NCI-H748 (cell line): ENCODE measurements at regions not wholly inside any gene's neighbourhood (a gene's known extent, or its start where the extent isn't known, plus 50 kb on each side); places are given as distances from the start of the nearest gene placed in this dataset.
A peak's percentile ranks its signal among the peaks of the same experiment; 100 is the strongest.

ENCODE experiments used
- DNase-seq: peaks from one replicate; lab custom pipeline; 2025; ENCODE audit not compliant: unreplicated experiment; lab: John Stamatoyannopoulos, UW

DNA sequence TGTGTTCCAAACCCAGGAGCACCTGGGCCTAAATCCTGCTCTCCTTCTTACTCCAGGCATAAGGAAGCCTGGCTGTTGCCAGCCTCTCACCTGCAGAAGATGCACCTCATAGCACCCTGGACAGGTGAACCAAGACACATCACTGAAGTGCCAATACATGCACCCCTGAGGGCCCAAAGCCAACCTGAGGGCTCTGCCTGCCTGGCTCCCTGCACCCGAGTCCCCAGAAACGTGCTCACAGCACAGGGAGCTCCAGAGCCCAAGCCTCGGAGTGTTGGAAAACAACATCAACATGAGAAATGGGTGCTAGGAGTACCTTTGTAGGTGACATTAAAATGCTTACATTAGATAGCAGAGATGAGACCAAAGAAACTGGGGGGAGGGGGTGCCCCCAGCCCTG lies 96.3 kb upstream of the RAB6C start:
- no peak for DNase-seq

DNA sequence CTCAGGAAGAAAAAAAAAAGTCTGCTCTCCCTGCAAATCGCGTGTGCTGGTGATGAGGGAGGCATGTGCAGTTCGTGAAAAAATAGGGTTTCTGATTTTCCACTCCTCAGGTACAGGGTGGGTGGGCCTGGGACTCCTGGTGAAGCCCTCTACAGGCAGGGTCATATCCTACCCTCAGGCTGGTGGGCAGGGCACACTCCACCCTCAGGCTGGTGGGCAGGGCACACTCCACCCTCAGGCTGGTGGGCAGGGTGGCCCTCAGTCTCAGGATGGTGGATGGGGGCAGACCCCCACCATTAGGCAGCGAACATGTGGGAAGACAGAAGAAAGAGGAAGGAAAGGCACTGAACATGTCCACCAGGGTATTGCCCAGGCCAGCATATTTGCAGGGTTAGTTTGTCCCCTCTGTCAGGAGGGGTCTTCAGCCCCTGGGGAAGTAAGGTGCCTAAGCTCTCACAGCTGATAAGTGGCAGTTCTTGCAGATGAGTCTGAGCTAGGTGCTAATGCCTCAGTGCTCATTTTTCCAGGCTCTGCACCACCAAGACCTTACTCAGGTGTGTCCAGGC lies 95.2 kb upstream of the RAB6C start:
- DNase-seq = no peak

DNA sequence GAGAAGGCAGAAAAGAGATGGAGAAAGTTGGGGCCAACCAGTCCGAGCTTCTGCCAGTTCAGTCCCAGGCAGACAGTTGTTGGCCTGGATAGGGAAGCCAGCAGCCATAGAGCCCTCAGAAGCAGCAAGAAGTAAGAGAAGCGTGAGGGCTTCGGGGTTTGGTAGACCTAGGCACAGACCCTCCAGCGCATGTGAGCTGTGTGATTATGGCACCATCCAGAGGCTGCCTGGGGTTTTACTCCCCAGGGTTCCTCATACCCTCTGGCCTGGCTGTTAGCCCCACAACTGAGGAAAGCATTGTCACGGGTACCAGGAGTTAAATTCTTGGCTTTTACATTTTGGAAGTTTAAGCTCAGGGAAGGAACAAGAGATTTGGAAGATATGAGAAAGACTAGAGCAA lies 93.7 kb upstream of the RAB6C start:
- peak; percentile 4 for DNase-seq

DNA sequence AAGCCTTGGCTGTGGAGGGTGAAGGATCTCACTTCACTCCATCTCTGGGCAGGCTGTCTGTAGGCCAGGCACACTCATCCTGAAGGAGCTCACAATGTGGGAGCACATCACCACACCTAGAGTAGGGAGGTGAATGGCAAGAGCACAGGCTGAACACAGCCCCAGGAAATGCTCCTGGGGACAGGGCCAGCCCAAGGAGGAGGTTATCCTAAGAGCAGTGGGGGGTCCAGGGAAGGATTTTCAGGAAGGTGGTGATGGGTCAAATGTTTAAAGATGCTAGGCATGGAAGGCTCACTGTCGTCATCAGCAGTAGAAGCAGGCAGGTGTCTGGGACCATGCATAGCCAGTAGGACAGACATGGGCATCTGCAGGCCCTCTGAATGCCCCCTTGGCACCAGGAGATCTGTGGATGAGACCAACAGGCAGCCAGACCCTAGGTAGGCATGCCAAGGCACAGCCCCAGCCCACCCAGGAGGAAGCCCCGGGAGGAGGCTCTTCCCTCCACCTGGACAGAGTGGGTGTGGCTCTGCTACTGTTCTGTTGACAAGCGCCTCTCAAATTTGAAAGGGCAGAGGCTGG lies 91.7 kb upstream of the RAB6C start:
- DNase-seq = no peak

DNA sequence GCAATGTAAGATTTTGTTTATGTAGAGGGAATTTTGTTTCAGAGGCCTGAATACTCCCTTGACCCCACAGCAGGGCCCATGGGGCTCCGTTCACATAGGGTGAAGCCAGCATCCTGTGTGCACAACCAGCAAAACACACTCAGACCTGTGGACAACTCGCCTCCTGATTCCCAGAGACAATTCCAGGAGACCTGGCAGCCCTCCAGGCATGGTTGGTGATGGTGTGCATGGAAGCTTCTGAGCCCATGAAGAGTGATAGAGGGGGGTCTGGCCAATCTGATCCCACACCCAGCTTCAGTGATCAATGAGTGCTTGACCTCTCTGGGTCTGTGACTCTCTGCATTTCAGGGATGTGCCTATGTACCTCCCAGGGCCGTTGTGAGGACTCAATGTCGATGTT lies 91.0 kb upstream of the RAB6C start:
- no peak for DNase-seq

DNA sequence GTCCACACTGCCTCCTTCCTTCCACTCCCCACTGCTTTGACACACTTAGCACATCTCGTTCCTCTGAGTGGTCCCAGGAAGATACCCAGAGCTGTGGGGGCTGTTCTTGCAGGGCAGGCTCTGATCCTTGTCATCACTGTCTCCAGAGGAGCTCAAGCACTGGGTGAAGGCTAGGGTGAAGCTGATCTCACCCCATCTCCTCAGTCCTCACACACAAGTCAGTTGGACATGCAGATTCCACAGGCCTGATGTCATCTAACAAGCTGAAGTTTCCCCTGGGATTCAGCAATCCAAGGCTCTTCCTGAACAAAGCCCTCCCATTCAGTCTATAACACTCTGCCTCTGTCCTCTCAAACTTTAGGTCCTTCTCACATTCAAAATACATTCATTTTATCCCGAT lies 90.6 kb upstream of the RAB6C start:
- DNase-seq = no peak

DNA sequence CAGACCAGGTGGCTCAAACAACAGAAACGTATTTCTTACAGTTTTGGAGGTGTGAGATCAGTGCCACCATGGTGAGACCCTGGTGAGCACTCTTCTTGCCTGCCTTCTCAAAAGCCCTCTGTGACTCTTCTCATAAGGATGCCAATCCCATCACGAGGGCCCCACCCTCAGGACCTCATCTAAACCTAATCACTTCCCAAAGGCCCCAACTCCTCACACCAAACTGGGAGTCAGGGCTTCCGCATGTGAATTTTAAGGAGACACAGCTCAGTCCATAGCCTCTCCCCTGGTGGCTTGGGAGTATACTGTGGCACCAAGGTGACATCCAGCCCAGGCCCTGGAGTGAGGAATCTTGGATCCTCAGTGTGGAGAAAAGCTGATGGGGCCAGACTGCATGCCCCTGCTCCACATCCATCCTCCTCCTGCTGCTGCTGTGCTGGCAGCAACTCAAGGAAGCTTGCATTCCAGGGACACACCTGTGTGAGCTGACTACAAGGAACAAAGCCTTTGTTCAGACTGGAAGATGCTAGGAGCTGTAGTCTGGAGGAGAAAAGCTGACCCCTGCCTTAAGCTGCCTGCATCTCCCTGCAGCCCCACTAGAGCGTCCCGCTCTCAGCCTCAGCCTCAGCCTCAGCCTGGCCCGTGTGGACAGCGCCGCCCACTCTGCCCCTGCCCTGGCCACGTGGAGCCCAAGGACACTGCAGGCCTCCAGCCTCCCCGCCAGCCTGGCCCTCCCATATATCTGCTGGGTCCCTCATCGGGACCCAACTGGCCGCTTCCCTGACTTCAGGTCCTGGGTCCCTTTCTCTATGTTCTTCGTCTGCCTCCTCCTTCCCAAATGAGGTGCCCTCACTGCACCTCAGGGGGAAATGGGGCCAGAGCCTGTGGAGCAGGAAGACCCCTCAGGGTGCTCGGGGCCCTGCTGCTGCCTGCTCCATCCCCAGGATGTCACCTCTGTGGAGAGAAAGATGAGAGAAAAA lies 87.8 kb upstream of the RAB6C start:
- DNase-seq = no peak

DNA sequence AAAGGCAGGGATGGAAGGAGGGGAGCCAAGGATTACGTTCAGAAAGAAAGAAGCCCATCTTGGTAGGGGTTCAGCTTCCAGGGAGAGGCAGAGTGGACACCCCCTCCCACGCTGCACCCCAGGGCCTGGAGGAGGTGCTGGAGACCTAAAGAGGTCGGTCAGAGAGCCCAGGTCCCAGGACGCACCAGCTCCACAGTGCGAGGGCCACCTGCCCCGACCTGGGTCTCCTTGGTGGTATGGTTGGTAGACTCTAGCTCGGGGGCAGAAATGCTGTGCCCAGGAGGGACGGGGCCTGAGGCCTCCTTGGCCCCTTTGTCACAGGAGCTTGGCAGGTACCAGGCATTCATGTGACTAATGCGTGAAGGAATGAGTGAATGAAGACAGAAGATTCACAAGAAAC lies 87.1 kb upstream of the RAB6C start:
- DNase-seq = no peak

DNA sequence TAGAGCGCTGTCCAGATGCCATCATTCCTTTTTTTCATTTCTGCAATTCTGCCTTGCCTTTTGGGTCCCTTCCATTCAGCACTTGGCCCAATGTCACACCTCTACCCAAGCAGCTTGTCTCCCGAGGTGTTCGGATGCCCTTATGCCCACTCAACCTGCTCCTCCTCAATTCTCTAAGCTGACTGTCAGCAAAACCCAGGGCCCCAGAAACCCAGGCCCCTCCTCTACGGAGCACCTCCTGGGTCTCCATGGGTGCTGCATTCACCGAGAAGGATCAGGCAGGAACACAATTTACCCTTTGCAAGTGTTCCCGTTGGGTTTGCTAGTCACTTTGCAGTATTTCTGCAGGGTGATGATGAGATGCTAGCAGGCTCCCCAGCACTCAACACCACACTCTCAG lies 86.7 kb upstream of the RAB6C start:
- no peak for DNase-seq

DNA sequence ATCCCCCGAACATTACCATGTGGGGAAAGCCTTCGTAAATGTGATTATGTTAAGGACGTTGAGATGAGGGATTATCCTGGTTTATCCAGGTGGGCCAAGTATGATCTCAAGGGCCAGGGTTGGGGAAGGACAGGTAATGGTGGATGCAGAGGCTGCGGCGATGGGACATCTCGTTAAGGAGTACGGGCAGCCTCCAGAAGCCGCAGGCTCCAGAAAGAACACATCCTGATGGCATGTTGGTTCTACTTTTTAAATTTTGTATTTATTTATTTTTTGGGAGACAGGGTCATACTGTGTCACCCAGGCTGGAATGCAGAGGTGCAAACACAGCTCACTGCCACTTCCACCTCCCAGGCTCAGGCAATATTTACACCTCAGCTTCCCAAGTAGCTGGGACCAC lies 86.2 kb upstream of the RAB6C start:
- DNase-seq = no peak

DNA sequence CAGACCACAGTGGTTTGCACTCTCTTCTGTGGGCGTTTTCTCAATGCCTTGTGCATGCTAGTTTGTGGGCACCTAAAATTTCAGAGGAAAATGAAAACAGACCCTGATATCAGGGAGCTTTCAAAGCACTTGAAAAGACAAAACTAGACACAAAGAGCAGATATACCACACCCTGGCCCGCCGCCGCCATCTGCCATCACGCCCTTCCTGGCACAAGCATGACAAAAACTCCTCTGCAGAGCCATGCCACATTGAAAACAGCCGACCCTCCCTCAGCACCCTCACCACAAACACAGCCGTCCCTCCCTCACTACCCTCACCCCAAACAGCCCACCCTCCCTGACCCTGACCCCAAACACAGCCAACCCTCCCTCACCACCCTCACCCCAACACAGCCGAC lies 84.8 kb upstream of the RAB6C start:
- no peak for DNase-seq

DNA sequence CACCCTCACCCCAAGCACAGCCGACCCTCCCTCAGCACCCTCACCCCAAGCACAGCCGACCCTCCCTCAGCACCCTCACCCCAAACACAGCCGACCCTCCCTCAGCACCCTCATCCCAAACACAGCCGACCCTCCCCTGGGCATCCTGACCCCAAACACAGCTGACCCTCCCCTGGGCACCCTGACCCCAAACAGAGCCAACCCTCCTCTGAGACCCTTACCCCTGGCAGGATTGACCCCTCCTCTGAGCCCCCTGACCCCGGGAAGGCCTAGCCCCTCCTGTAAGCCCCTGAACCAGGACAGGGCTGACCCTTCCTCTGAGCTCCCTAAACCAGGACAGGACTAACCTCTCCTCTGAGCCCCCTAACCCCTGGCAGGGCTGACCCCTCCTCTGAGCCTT lies 84.4 kb upstream of the RAB6C start:
- DNase-seq = no peak

DNA sequence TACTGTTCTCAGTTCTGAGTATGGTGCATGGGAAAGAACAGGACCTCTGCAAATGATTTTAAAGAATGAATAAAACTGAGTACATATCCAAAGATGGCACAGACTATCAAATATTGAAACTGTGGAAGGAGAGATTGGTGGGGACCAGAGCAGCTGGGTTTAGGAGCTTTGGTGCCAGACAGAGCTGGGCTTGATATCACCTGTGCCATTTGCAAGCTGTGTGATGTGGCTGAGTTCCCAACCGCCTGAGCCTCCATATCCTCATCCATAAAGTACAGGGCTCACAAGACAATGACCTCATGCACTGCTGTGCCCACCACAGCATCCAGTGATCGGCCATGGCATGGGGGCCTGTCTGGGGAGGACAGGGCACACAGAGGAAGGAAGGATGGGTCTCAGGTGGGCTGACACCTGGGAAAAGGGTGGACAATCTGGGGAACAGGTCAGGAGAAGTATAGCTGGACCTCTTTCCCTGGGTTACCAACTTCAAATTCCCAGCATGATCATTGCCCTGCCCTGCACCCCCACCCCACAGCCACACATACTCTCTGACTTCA lies 83.9 kb upstream of the RAB6C start:
- DNase-seq = no peak

DNA sequence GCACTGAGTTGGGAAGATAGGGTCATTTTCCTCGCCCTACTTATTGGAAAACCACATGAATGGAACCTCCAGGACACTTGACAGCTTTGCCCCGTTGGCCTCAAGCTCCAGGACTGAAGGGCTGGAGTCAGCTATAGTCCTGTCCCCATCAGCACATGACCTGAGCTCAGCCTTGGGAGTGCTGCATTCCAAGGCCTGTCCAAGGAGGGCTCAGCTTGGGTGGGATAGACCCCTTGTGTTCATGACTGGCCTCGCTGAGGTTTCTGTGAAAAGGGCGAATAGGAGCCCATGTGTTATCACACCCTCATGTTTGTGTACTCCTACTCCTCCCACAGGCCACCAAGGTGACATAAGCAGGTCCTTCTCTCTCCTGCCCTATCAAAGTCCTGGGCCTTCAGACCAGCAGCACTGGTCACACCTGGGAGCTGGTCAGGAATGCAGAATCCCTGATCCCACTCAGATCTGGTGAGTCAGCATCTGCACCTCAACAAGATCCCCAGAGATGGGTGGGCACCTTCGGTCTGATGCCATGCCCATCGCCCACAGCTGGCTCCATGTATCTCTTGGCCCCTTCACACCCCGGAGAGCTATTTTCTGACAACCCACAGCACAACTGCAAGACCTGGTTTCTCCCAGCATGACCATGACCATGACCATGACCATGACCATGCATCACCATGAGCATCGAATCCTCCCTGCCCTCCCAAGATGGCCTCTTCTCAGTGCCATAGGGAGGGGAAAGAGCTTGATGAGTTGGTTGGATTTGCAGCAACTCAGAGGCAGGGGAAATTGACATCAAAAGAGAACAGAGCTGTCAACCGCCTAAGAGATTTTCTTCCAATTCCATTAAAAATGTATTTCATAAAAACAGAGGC lies 83.0 kb upstream of the RAB6C start:
- no peak for DNase-seq

DNA sequence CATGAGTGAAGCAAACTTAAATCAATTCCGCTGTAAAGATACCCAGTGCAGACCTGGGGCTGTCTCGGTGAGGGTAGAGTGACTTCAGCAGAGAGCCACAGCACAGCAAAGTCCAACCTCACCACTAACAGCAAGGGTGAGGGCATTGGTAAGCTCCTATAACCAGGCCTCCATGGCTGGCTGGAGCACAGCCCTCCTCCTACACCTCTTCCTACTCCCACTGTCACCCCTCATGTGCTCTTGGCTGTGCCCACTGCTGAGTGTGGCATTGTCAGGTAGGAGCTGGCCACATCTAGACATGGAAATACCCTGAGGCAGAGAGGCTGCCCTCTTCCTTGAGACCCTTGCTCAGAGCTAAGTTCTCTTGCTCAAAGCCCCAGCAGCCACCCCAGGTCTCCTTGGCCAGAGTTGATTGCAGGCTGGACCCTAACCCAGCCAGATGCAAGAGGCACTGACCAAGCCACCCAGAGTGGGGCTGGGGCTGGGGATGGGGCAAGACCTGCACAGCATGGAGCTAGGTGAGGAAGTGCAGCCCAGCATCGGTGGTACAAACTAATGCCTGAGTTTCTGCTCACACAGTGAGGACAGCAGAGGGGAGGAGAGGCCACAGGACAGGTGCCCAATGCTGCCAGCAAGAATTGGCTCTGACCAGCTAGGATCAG lies 77.6 kb upstream of the RAB6C start:
- no peak for DNase-seq

DNA sequence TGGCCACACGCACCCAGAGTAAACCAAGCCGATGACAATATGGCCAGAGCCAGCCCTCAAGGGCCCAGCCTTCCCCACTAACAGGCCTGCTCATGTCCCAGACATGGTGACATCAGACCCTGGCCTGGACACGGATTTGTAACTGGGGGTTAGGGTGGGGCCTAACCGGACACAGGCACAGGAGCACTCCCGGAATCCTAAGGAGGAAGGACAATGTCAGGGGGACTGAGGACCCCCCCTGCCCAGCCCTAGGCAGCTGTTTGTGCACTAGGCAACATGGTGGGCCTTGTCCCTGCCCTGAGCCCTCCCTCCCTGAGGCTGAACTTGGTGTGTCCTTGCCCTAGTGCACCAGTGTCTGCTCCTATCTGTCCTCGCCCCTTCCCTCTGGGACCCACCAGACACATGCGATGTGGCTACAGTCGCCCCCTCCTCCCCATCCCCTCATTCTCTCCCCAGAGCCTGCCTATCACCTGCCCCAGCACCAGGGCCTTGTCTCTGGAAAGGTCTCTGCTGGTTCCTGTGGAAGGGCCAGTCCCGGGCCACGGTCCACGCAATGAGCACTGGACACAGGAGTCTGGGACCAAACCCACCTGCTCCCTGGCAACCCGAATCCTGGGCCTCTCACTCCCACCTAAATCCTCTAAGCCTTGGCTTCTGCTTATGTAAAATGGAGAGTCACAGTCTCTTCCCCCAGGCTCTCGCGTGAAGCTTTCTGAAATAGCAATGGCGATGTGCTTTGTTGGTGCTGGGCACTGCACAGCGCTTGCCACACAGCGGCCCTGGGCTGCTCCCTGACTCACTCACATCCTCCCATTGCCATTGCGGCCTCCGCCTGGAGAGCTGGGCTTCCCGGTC lies 76.5 kb upstream of the RAB6C start:
- DNase-seq = no peak

DNA sequence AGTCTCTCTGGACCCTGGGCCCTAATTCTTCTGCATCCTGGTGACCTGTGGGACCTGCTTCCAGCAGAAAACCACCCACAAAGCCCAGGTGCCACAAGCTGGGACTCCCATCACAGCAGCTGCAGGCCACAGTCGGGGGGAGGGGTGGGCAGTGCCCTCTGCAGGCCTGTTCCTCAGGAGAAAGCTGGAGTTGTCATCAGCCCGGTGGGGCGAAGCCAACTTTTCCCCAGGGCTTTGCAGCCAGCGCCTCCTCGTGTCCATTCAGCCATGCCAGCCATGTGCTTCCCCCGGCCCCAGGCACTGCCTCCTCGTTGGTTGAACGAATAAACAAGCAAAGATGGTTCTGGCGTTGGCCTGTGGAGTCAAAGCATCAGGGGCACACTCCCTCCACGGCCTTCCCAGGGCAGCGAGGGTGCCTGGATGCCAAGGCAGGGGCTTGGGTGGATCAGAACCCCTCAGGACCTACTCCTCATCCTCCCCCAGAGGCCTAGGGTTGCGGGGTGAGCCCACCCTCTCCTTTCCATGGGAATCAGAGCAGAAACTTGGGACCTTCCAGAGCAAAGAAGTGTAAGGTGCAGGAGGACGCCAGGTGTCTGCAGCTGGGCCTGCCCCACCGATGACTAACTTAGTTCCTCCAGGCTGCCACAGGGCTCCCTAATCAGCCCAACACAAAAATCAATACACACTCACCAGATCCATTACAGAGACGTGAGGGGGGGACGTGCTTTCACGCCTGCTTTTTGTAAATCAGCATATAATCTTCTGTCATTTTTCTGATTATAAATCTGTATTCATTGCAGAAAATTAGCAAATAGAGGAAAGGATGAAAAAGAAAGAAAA lies 75.7 kb upstream of the RAB6C start:
- no peak for DNase-seq

DNA sequence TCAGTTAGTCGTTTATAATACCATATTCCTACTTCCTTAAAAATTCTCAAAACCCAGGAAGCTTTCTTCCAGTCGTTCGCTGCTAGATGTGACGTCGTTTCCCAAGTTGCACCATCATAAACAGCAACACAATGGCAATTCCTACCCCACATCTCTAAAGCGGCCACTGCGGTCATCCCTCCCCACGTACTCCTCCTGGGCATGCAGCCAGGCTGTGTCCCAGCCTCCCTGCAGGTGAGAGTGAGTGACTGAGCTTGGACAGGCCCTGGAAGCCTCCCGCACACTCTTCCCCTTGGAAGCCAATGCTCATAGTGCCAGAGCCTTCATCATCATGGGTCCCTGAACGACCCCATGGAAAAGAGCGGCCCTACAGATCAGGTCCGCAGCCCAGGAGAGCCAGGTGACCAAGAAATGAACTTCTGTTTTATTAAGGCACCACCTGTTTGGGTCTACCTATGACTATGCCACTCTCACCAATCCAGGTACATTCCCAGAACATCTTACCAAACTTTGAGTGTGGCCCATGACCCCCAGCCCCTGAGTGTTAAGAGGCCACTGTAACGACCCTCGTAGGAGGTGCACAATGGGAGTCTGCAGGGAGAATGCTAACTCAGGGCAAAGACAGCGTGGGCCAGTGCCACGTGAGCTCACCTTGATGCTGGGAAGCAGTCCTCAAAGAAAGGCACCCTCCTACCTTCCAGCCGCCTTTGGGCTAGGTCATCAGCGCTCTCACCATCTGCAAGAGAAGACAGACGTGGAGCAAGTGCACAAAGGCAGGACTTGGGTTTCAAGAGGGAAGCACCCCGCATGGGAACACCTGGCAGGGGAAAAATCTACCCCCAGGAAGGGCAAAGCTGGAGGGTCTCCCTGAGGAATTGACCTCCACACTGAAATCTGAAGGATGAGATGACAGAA lies 74.7 kb upstream of the RAB6C start:
- no peak for DNase-seq
